PC-3 (cell line): ENCODE measurements at regions not wholly inside any gene's neighbourhood (a gene's known extent, or its start where the extent isn't known, plus 50 kb on each side); places are given as distances from the start of the nearest gene placed in this dataset.
A peak's percentile ranks its signal among the peaks of the same experiment; 100 is the strongest.

Experiments used
- ATAC-seq: fragments of 200-7000 bp; cut with Tn5 transposase; 2 replicates; pipeline ENCODE4 v1.9.1; 2020; ENCODE audit warnings: mild to moderate bottlenecking, moderate library complexity
- BruUV-seq: library from RNA; stranded (reverse); fragments of 400-500 nt; replicated peaks from 2 replicates; lab custom pipeline; 2021; lab: Mats Ljungman, UMichigan
- CTCF ChIA-PET: fragments of 300-600 bp; sonication (Branson Sonifier 250); formaldehyde crosslinking; loops from one replicate; lab custom pipeline; 2022; ENCODE audit warnings: antibody characterized with exemption; lab: Charles Lee
- POLR2A ChIA-PET: fragments of 300-600 bp; sonication (Branson Sonifier 250); formaldehyde crosslinking; loops from one replicate; lab custom pipeline; 2022; ENCODE audit warnings: antibody characterized with exemption; ENCODE audit not compliant: unreplicated experiment; lab: Charles Lee
- DNase-seq: peaks from one replicate; pipeline ENCODE4 v3.0.0-alpha.2; 2015
- H2AFZ ChIP-seq: fragments of 300-600 bp; sonication (generic); 2 replicates; pipeline ENCODE4 v1.6.0; 2016; ENCODE audit warnings: antibody characterized with exemption, low read length
- H3F3A ChIP-seq: fragments of 300-600 bp; sonication (generic); one replicate; pipeline ENCODE4 v1.6.0; 2017; ENCODE audit warnings: antibody characterized with exemption, low read length, control low read depth, mild to moderate bottlenecking; ENCODE audit not compliant: unreplicated experiment
- H3K27ac ChIP-seq: fragments of 300-600 bp; sonication (generic); 2 replicates; pipeline ENCODE4 v1.5.1; 2016; ENCODE audit warnings: mild to moderate bottlenecking, low read length
- H3K27me3 ChIP-seq: fragments of 300-600 bp; sonication (generic); 2 replicates; pipeline ENCODE4 v1.6.1; 2016; ENCODE audit warnings: low read length, mixed read lengths
- H3K36me3 ChIP-seq: fragments of 300-600 bp; sonication (generic); 2 replicates; pipeline ENCODE4 v1.6.1; 2016; ENCODE audit warnings: low read depth, mixed run types, low read length, mixed read lengths
- H3K4me1 ChIP-seq: fragments of 300-600 bp; sonication (generic); 2 replicates; pipeline ENCODE4 v1.5.1; 2016; ENCODE audit warnings: low read length; ENCODE audit not compliant: insufficient read depth
- H3K4me2 ChIP-seq: fragments of 300-600 bp; sonication (generic); 2 replicates; pipeline ENCODE4 v1.6.0; 2016; ENCODE audit warnings: low read length
- H3K4me3 ChIP-seq: fragments of 300-600 bp; sonication (generic); 2 replicates; pipeline ENCODE4 v1.5.1; 2016; ENCODE audit warnings: mild to moderate bottlenecking, low read length, mixed read lengths
- H3K79me2 ChIP-seq: fragments of 300-600 bp; sonication (generic); 2 replicates; pipeline ENCODE4 v1.6.1; 2017; ENCODE audit warnings: low read length, mixed read lengths
- H3K9ac ChIP-seq: fragments of 300-600 bp; sonication (generic); 2 replicates; pipeline ENCODE4 v1.6.0; 2016; ENCODE audit warnings: mild to moderate bottlenecking, low read length
- H3K9me2 ChIP-seq: fragments of 300-600 bp; sonication (generic); replicated peaks from 2 replicates; pipeline ENCODE4 v1.6.1; 2016; ENCODE audit warnings: mixed run types, low read length, mixed read lengths
- H3K9me3 ChIP-seq: fragments of 300-600 bp; sonication (generic); 2 replicates; pipeline ENCODE4 v1.6.1; 2016; ENCODE audit warnings: low read length, mixed read lengths
- H4K20me1 ChIP-seq: fragments of 300-600 bp; sonication (generic); 2 replicates; pipeline ENCODE4 v1.6.1; 2016; ENCODE audit warnings: low read length, mixed read lengths
- CTCF ChIP-seq: fragments of 300-600 bp; sonication (generic); conservative IDR thresholded peaks from 2 replicates; pipeline ENCODE4 v1.5.1; 2017; ENCODE audit warnings: antibody characterized with exemption, low read depth, mild to moderate bottlenecking, low read length
- EZH2 ChIP-seq: fragments of 300-600 bp; sonication (generic); IDR thresholded peaks from one replicate; pipeline ENCODE4 v1.6.1; 2017; ENCODE audit warnings: antibody characterized with exemption, mild to moderate bottlenecking, low read length; ENCODE audit not compliant: unreplicated experiment
- EZH2phosphoT487 ChIP-seq: fragments of 300-600 bp; sonication (generic); IDR thresholded peaks from 2 replicates; pipeline ENCODE4 v1.6.1; 2018; ENCODE audit warnings: mild to moderate bottlenecking, antibody characterized with exemption, low read length, borderline replicate concordance
- intact Hi-C: fragments of 100-400 bp; cut with micrococcal nuclease; formaldehyde crosslinking; loops from 2 replicates; pipeline ENCODE4 v1.9.0; 2023

- no TSS peak for BruUV-seq
- no peak for TF ChIP-seq EZH2
- no peak for TF ChIP-seq EZH2phosphoT487
- no peak for TF ChIP-seq CTCF
- Histone ChIP-seq H3K27ac (no peak overlapping the region), H3K4me1 (0 out of 2 replicates have a peak, but pooled peaks cover 5% of the 10 kb centered on the region), H3K4me2 (peak overlapping the region; percentile 16; the same call in 1 of the 2 replicates), H3K79me2 (no peaks in the 10 kb centered on the region), H3K9ac (no peak overlapping the region), H4K20me1 (no peaks in the 10 kb centered on the region), H3K27me3 (peaks cover 8% of the 10 kb centered on the region; the same call in 1 of the 2 replicates), H3K9me3 (no peaks in the 10 kb centered on the region), H3F3A (no peaks in the 10 kb centered on the region), H3K4me3 (no peak overlapping the region), H3K9me2 (no peaks in the 10 kb centered on the region), H3K36me3 (no peaks in the 10 kb centered on the region), H2AFZ (no peak overlapping the region)
- peak; percentile 27 for ATAC-seq
- ChIA-PET POLR2A (interaction anchor here (0.6 kb wide), 1 partner anchor 1872 kb away, joined by 4 read pairs; no protein-coding TSS in a partner anchor), CTCF (interaction anchor here (0.5 to 1.8 kb wide), 2 partner anchors 24 to 34 kb away, joined by 5 to 7 read pairs; no protein-coding TSS in a partner anchor)
- DNase-seq = peak; percentile 8
- intact Hi-C loops = loop anchor here (2.0 kb wide), 2 partner anchors 23 to 47 kb away; no protein-coding TSS in a partner anchor
Observed at GRCh38 chr2:205902041-205902899, 183.7 kb downstream of the INO80D start.

GRCh38 chr2:205901491-205901890 is 184.5 kb downstream of the INO80D start:
- TF ChIP-seq EZH2phosphoT487 (no peak), CTCF (no peak), EZH2 (no peak)
- intact Hi-C loops = no loop called here
- no peak overlapping the region for H3K9ac ChIP-seq
- no peaks in the 10 kb centered on the region for H3K36me3 ChIP-seq
- H2AFZ ChIP-seq = no peak overlapping the region
- H3K9me2 ChIP-seq = no peaks in the 10 kb centered on the region
- no peak overlapping the region for H3K4me2 ChIP-seq
- ChIA-PET CTCF (interaction anchor here (0.5 kb wide), 1 partner anchor 35 kb away, joined by 5 read pairs; no protein-coding TSS in a partner anchor), POLR2A (interaction anchor here (0.6 kb wide), 1 partner anchor 1871 kb away, joined by 4 read pairs; no protein-coding TSS in a partner anchor)
- H3K4me3 ChIP-seq = no peak overlapping the region
- H3K27me3 ChIP-seq = peaks cover 8% of the 10 kb centered on the region; the same call in 1 of the 2 replicates
- H3K4me1 ChIP-seq = 0 out of 2 replicates have a peak, but pooled peaks cover 5% of the 10 kb centered on the region
- no peaks in the 10 kb centered on the region for H3F3A ChIP-seq
- no peak overlapping the region for H3K27ac ChIP-seq
- BruUV-seq = no TSS peak
- ATAC-seq (no peak), DNase-seq (no peak)
- no peaks in the 10 kb centered on the region for H3K79me2 ChIP-seq
- H3K9me3 ChIP-seq = no peaks in the 10 kb centered on the region
- H4K20me1 ChIP-seq = no peaks in the 10 kb centered on the region
